ENCODE measurements at regions not wholly inside any gene's neighbourhood (a gene's known extent, or its start where the extent isn't known, plus 50 kb on each side); places are given as distances from the start of the nearest gene placed in this dataset.

GRCh38 chr11:70775386-70776075, 377.2 kb downstream of the CTTN start:
- BruUV-seq (replicated peaks) = no TSS peak
- ChIA-PET CTCF (ENCODE audit: low intra/inter-chr PET ratio) (no interaction called here), POLR2A (no interaction called here)
- Histone ChIP-seq H4K20me1 (replicated peaks; ENCODE audit: control insufficient read depth, insufficient read depth, low read length) (no peaks in the 10 kb centered on the region), H3K9me3 (replicated peaks; ENCODE audit: control insufficient read depth, insufficient read depth, low read depth, low read length) (no peaks in the 10 kb centered on the region), H3K4me1 (replicated peaks in 1 of 2; ENCODE audit: control insufficient read depth in 2 of 2, insufficient read depth in 2 of 2, low read length in 2 of 2) (no peaks in the 10 kb centered on the region; a peak in 1 of 5 replicates), H3K36me3 (ENCODE audit: control insufficient read depth, insufficient read depth, low read length) (no peaks in the 10 kb centered on the region), H3K4me2 (ENCODE audit: insufficient read depth, low read length) (no peak overlapping the region), H3K9me1 (ENCODE audit: control insufficient read depth, insufficient read depth, low read length) (no peaks in the 10 kb centered on the region), H3K4me3 (no peak overlapping the region), H3K79me2 (ENCODE audit: control insufficient read depth, insufficient read depth, low read length) (no peaks in the 10 kb centered on the region), H2AFZ (ENCODE audit: low read depth, low read length) (no peak overlapping the region), H3K27ac (ENCODE audit: extremely low read depth, low read depth, low read length) (no peak overlapping the region), H3K9ac (ENCODE audit: insufficient read depth in 1 of 2, low read depth in 2 of 2, low read length in 2 of 2) (no peak overlapping the region), H3K27me3 (ENCODE audit: control insufficient read depth in 2 of 2, insufficient read depth in 2 of 2, low read length in 2 of 2) (peaks cover 0 to 2% of the 10 kb centered on the region in 2 experiments; a peak in 2 of 5 replicates)
- in situ Hi-C loops (cut with MboI) = no loop called here
- FAIRE-seq (no peak), ATAC-seq (no peak), DNase-seq (ENCODE audit: extremely low read depth in 1 of 4, low spot score in 3 of 4) (no peak)
- intact Hi-C loops (cut with micrococcal nuclease) = no loop called here
- under 1% methylated on average over 12 of the region's 12 CpGs for WGBS (ENCODE audit: insufficient coverage, low coverage, missing lambda C conversion rate)
- TF ChIP-seq ZNF785 (CRISPR knock-in tag; IDR thresholded peaks at IDR 0.05) = no peak
- TF ChIP-seq POLR2AphosphoS5 (IDR thresholded peaks at IDR 0.05; ENCODE audit: control insufficient read depth, insufficient read depth, low read depth, low read length) = no peak
- TF ChIP-seq FOXJ3 (CRISPR knock-in tag; IDR thresholded peaks at IDR 0.05) = no peak
- TF ChIP-seq RAD51 (IDR thresholded peaks at IDR 0.05; ENCODE audit: borderline replicate concordance, low read depth) = no peak
- TF ChIP-seq NFRKB (IDR thresholded peaks at IDR 0.05; ENCODE audit: low read depth) = no peak
- no peak for TF ChIP-seq FIP1L1 (IDR thresholded peaks at IDR 0.05; ENCODE audit: low read depth, low read length, poor library complexity, severe bottlenecking)
- TF ChIP-seq KLF10 (CRISPR knock-in tag; IDR thresholded peaks at IDR 0.05) = no peak
- TF ChIP-seq HINFP (tag; conservative IDR thresholded peaks at IDR 0.05; ENCODE audit: low read depth) = no peak
- TF ChIP-seq ZBTB1 (CRISPR knock-in tag; IDR thresholded peaks at IDR 0.05; ENCODE audit: borderline replicate concordance, low read depth) = no peak
- no peak for TF ChIP-seq REST (IDR thresholded peaks at IDR 0.05; ENCODE audit: borderline replicate concordance)
- no peak for TF ChIP-seq REST (CRISPR knock-in tag; IDR thresholded peaks at IDR 0.05; ENCODE audit: low read depth)

All from K562 (cell line).